Body of pancreas (tissue), 4 donors: ENCODE measurements at regions not wholly inside any gene's neighbourhood (a gene's known extent, or its start where the extent isn't known, plus 50 kb on each side); places are given as distances from the start of the nearest gene placed in this dataset.

Source experiments
- POLR2A ChIP-seq, 3 donors: fragments of 450-650 bp; IDR thresholded peaks; one replicate each; pipeline ENCODE4 v1.6.1; 2016; ENCODE audit warnings: antibody characterized with exemption in 3 of 3, mild to moderate bottlenecking in 2 of 3
- TF ChIP-seq, protein P1 (sequence below), 7 experiments: fragments of 450-650 bp in 4 of 7; fragments of 200-600 bp in 3 of 7; sonication (generic) in 3 of 7; IDR thresholded peaks; one replicate each; pipeline ENCODE4 v1.5.1; 2016 to 2019; ENCODE audit warnings: antibody characterized with exemption in 7 of 7

DNA sequence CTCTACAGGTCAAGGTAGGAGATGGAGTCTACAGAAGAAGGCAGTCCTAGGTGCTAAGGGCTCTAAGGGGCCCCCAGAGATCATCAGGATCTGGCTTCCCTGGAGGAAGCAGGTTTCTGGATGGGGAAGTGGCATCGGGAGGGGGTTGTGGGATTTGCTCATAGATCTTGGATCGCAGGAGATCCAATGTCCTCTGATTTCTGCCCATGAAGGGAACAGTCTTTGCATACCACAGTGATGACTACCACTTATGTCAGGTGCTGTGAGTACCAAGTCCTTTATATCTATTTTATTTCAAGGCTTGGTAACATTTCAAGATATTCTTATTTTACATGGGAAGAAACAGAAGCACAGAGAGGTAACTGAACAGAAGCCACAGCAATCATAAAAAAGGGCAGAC, 164.0 kb downstream of the RGS9 start:
- TF ChIP-seq, protein P1, sequence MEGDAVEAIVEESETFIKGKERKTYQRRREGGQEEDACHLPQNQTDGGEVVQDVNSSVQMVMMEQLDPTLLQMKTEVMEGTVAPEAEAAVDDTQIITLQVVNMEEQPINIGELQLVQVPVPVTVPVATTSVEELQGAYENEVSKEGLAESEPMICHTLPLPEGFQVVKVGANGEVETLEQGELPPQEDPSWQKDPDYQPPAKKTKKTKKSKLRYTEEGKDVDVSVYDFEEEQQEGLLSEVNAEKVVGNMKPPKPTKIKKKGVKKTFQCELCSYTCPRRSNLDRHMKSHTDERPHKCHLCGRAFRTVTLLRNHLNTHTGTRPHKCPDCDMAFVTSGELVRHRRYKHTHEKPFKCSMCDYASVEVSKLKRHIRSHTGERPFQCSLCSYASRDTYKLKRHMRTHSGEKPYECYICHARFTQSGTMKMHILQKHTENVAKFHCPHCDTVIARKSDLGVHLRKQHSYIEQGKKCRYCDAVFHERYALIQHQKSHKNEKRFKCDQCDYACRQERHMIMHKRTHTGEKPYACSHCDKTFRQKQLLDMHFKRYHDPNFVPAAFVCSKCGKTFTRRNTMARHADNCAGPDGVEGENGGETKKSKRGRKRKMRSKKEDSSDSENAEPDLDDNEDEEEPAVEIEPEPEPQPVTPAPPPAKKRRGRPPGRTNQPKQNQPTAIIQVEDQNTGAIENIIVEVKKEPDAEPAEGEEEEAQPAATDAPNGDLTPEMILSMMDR (IDR thresholded peaks at IDR 0.05): no peak
- no peak for TF ChIP-seq POLR2A (IDR thresholded peaks at IDR 0.05)
